HEK293 (cell line): ENCODE measurements at regions not wholly inside any gene's neighbourhood (a gene's known extent, or its start where the extent isn't known, plus 50 kb on each side); places are given as distances from the start of the nearest gene placed in this dataset.

Source experiments
- CTCF ChIA-PET: fragments of 350-600 bp; formaldehyde crosslinking; extraction: SDS; loops from one replicate; lab custom pipeline; 2021; ENCODE audit warnings: antibody characterized with exemption; lab: Yijun Ruan, JAX
- POLR2A ChIA-PET: fragments of 300-600 bp; formaldehyde crosslinking; extraction: SDS; loops from one replicate; lab custom pipeline; 2020; ENCODE audit warnings: antibody characterized with exemption, inconsistent platforms; lab: Yijun Ruan, JAX
- H3K27ac ChIP-seq: fragments of 200-500 bp; sonication (Bioruptor generic); 2 replicates; pipeline ENCODE4 v1.5.1; 2014; ENCODE audit warnings: low read depth, low read length, control low read depth, inconsistent platforms; ENCODE audit errors: extremely low read depth
- H3K36me3 ChIP-seq, 2 experiments: fragments of 200-500 bp in 1 of 2; sonication (Bioruptor generic) in 1 of 2; 1 replicate in 1 of 2; 2 replicates in 1 of 2; pipeline ENCODE4 v1.5.1; 2014 to 2017; ENCODE audit warnings: inconsistent platforms in 2 of 2, low read length in 2 of 2; ENCODE audit not compliant: control insufficient read depth in 2 of 2, insufficient read depth in 1 of 2
- H3K4me1 ChIP-seq: fragments of 200-500 bp; sonication (Bioruptor generic); 2 replicates; pipeline ENCODE4 v1.5.1; 2014; ENCODE audit warnings: mild to moderate bottlenecking, low read length, inconsistent platforms; ENCODE audit not compliant: control insufficient read depth, insufficient read depth
- H3K4me3 ChIP-seq: 2 replicates; pipeline ENCODE4 v1.5.1; 2011; ENCODE audit warnings: low read depth, mild to moderate bottlenecking, control low read depth, low read length, moderate library complexity
- H3K9me3 ChIP-seq: fragments of 200-500 bp; sonication (Bioruptor generic); 2 replicates; pipeline ENCODE4 v1.5.1; 2014; ENCODE audit warnings: low read depth, low read length, inconsistent platforms; ENCODE audit not compliant: control insufficient read depth, insufficient read depth
- EGR2 ChIP-seq: fragments of 450-650 bp; formaldehyde crosslinking; IDR thresholded peaks from 2 replicates; pipeline ENCODE4 v1.5.1; 2016; ENCODE audit warnings: low read depth, missing biosample characterization, missing genetic modification characterization
- GLI2 ChIP-seq: fragments of 450-650 bp; formaldehyde crosslinking; IDR thresholded peaks from 2 replicates; pipeline ENCODE4; 2017; ENCODE audit warnings: missing biosample characterization, missing genetic modification characterization, low read depth, borderline replicate concordance
- HOXD13 ChIP-seq: sonication (generic); formaldehyde crosslinking; IDR thresholded peaks from 2 replicates; pipeline ENCODE4 v1.8.0; 2022; ENCODE audit warnings: missing genetic modification reagents, borderline replicate concordance
- KLF10 ChIP-seq: fragments of 450-650 bp; IDR thresholded peaks from 2 replicates; pipeline ENCODE4 v1.5.1; 2018; ENCODE audit warnings: missing biosample characterization, mild to moderate bottlenecking, missing genetic modification characterization
- KLF17 ChIP-seq: fragments of 450-650 bp; formaldehyde crosslinking; IDR thresholded peaks from 2 replicates; pipeline ENCODE4 v1.5.1; 2016; ENCODE audit warnings: missing biosample characterization, missing genetic modification characterization
- KLF7 ChIP-seq: fragments of 450-650 bp; formaldehyde crosslinking; IDR thresholded peaks from 2 replicates; pipeline ENCODE4 v1.5.1; 2016; ENCODE audit warnings: missing biosample characterization, missing genetic modification characterization, borderline replicate concordance
- OVOL3 ChIP-seq: fragments of 450-650 bp; formaldehyde crosslinking; IDR thresholded peaks from 2 replicates; pipeline ENCODE4 v1.5.1; 2016; ENCODE audit warnings: missing biosample characterization, missing genetic modification characterization
- SP2 ChIP-seq: fragments of 450-650 bp; formaldehyde crosslinking; IDR thresholded peaks from 2 replicates; pipeline ENCODE4 v1.5.1; 2016; ENCODE audit warnings: missing biosample characterization, missing genetic modification characterization
- YY1 ChIP-seq: fragments of 450-650 bp; formaldehyde crosslinking; IDR thresholded peaks from 2 replicates; pipeline ENCODE4 v1.5.1; 2018; ENCODE audit warnings: missing biosample characterization, missing genetic modification characterization
- ZBTB1 ChIP-seq: fragments of 450-650 bp; formaldehyde crosslinking; IDR thresholded peaks from 2 replicates; pipeline ENCODE4 v1.5.1; 2016; ENCODE audit warnings: missing biosample characterization, missing genetic modification characterization
- ZBTB20 ChIP-seq: fragments of 450-650 bp; formaldehyde crosslinking; IDR thresholded peaks from 2 replicates; pipeline ENCODE4 v1.5.1; 2016; ENCODE audit warnings: missing biosample characterization, missing genetic modification characterization
- ZBTB44 ChIP-seq: fragments of 450-650 bp; IDR thresholded peaks from 2 replicates; pipeline ENCODE4 v1.5.1; 2018; ENCODE audit warnings: missing biosample characterization, mild to moderate bottlenecking, missing genetic modification characterization
- ZBTB6 ChIP-seq: fragments of 450-650 bp; formaldehyde crosslinking; IDR thresholded peaks from 2 replicates; pipeline ENCODE4 v1.5.1; 2017; ENCODE audit warnings: missing biosample characterization, missing genetic modification characterization
- ZIC2 ChIP-seq: fragments of 450-650 bp; formaldehyde crosslinking; IDR thresholded peaks from 2 replicates; pipeline ENCODE4 v1.5.1; 2016; ENCODE audit warnings: missing biosample characterization, missing genetic modification characterization
- ZNF121 ChIP-seq: fragments of 450-650 bp; formaldehyde crosslinking; IDR thresholded peaks from 2 replicates; pipeline ENCODE4 v1.5.1; 2016; ENCODE audit warnings: missing biosample characterization, missing genetic modification characterization
- ZNF169 ChIP-seq: fragments of 450-650 bp; formaldehyde crosslinking; IDR thresholded peaks from 2 replicates; pipeline ENCODE4 v1.5.1; 2016; ENCODE audit warnings: missing biosample characterization, missing genetic modification characterization
- ZNF19 ChIP-seq: fragments of 450-650 bp; formaldehyde crosslinking; IDR thresholded peaks from 2 replicates; pipeline ENCODE4; 2016; ENCODE audit warnings: missing biosample characterization, missing genetic modification characterization, low read depth
- ZNF394 ChIP-seq: fragments of 450-650 bp; formaldehyde crosslinking; IDR thresholded peaks from 2 replicates; pipeline ENCODE4 v1.5.1; 2016; ENCODE audit warnings: missing biosample characterization, missing genetic modification characterization, mild to moderate bottlenecking, moderate library complexity, borderline replicate concordance
- ZNF416 ChIP-seq: fragments of 450-650 bp; formaldehyde crosslinking; IDR thresholded peaks from 2 replicates; pipeline ENCODE4 v1.5.1; 2016; ENCODE audit warnings: missing biosample characterization, missing genetic modification characterization
- ZNF433 ChIP-seq: fragments of 450-650 bp; formaldehyde crosslinking; IDR thresholded peaks from 2 replicates; pipeline ENCODE4 v1.5.1; 2016; ENCODE audit warnings: missing biosample characterization, missing genetic modification characterization, low read depth
- ZNF473 ChIP-seq: fragments of 450-650 bp; formaldehyde crosslinking; IDR thresholded peaks from 2 replicates; pipeline ENCODE4 v1.5.1; 2017; ENCODE audit warnings: missing biosample characterization, missing genetic modification characterization
- ZNF596 ChIP-seq: fragments of 450-650 bp; IDR thresholded peaks from 2 replicates; pipeline ENCODE4 v1.5.0; 2018; ENCODE audit warnings: missing biosample characterization, mild to moderate bottlenecking, missing genetic modification characterization, moderate library complexity
- ZNF629 ChIP-seq: fragments of 450-650 bp; formaldehyde crosslinking; IDR thresholded peaks from 2 replicates; pipeline ENCODE4 v1.5.1; 2017; ENCODE audit warnings: missing biosample characterization, missing genetic modification characterization
- ZNF654 ChIP-seq: fragments of 450-650 bp; formaldehyde crosslinking; IDR thresholded peaks from 2 replicates; pipeline ENCODE4 v1.5.1; 2016; ENCODE audit warnings: low read depth, missing biosample characterization, missing genetic modification characterization
- ZNF701 ChIP-seq: fragments of 450-650 bp; formaldehyde crosslinking; IDR thresholded peaks from 2 replicates; pipeline ENCODE4 v1.5.1; 2016; ENCODE audit warnings: missing biosample characterization, missing genetic modification characterization
- ZNF76 ChIP-seq: fragments of 450-650 bp; formaldehyde crosslinking; IDR thresholded peaks from 2 replicates; pipeline ENCODE4; 2016; ENCODE audit warnings: low read depth, missing biosample characterization, missing genetic modification characterization, borderline replicate concordance
- ZNF776 ChIP-seq: fragments of 450-650 bp; formaldehyde crosslinking; IDR thresholded peaks from 2 replicates; pipeline ENCODE4 v1.5.0; 2017; ENCODE audit warnings: missing biosample characterization, missing genetic modification characterization, borderline replicate concordance
- ZNF830 ChIP-seq: fragments of 450-650 bp; IDR thresholded peaks from 2 replicates; pipeline ENCODE4 v1.5.0; 2018; ENCODE audit warnings: missing biosample characterization, missing genetic modification characterization, low read depth, mild to moderate bottlenecking, moderate library complexity
- ZSCAN18 ChIP-seq: fragments of 450-650 bp; formaldehyde crosslinking; IDR thresholded peaks from 2 replicates; pipeline ENCODE4 v1.5.1; 2016; ENCODE audit warnings: missing biosample characterization, missing genetic modification characterization

- peak; percentile 46; the same call in 1 of the 2 replicates for TF ChIP-seq EGR2 (tag by site-specific recombination)
- TF ChIP-seq ZNF629 = no peak
- no peak for TF ChIP-seq GLI2 (tag by site-specific recombination)
- no peak for TF ChIP-seq ZNF701 (tag by site-specific recombination)
- TF ChIP-seq SP2 (tag by site-specific recombination) = no peak
- no peak overlapping the region for H3K4me3 ChIP-seq
- no peaks in the 10 kb centered on the region for H3K36me3 ChIP-seq
- no peak overlapping the region for H3K27ac ChIP-seq
- H3K9me3 ChIP-seq = no peaks in the 10 kb centered on the region
- H3K4me1 ChIP-seq = no peaks in the 10 kb centered on the region
- ChIA-PET CTCF (no interaction called here), POLR2A (no interaction called here)
Observed at GRCh38 chr17:71753070-71753469, 367.8 kb upstream of the SOX9 start.

GRCh38 chr17:71757156-71757555 lies 363.7 kb upstream of the SOX9 start:
- no peaks in the 10 kb centered on the region for H3K9me3 ChIP-seq
- no peaks in the 10 kb centered on the region for H3K36me3 ChIP-seq
- TF ChIP-seq ZBTB1 (no peak), KLF7 (tag by site-specific recombination) (no peak), HOXD13 (CRISPR knock-in tag) (no peak), ZNF121 (no peak), ZSCAN18 (tag by site-specific recombination) (no peak), OVOL3 (tag by site-specific recombination) (no peak), ZNF416 (tag by site-specific recombination) (no peak), ZNF433 (tag by site-specific recombination) (no peak), ZNF830 (no peak), ZIC2 (no peak), KLF10 (tag by site-specific recombination) (no peak), YY1 (tag by site-specific recombination) (no peak), ZNF473 (tag by site-specific recombination) (no peak), ZNF76 (no peak), ZNF654 (no peak), ZNF169 (tag by site-specific recombination) (no peak), ZBTB6 (tag by site-specific recombination) (no peak)
- H3K27ac ChIP-seq = no peak overlapping the region
- no peaks in the 10 kb centered on the region for H3K4me1 ChIP-seq
- CTCF ChIA-PET = interaction anchor here (0.9 kb wide), 1 partner anchor 125 kb away, joined by 4 read pairs; no protein-coding TSS in a partner anchor
- POLR2A ChIA-PET = no interaction called here
- no peak overlapping the region for H3K4me3 ChIP-seq

- CTCF ChIA-PET = interaction anchor here (0.9 kb wide), 1 partner anchor 126 kb away, joined by 4 read pairs; no protein-coding TSS in a partner anchor
- Histone ChIP-seq H3K27ac (no peak overlapping the region), H3K4me1 (no peaks in the 10 kb centered on the region), H3K36me3 (no peaks in the 10 kb centered on the region), H3K9me3 (no peaks in the 10 kb centered on the region), H3K4me3 (no peak overlapping the region)
- POLR2A ChIA-PET = no interaction called here
- TF ChIP-seq ZBTB44 (tag by site-specific recombination) = no peak
- TF ChIP-seq ZNF394 (tag by site-specific recombination) = no peak
- TF ChIP-seq GLI2 (tag by site-specific recombination) = no peak
- TF ChIP-seq ZNF776 (tag by site-specific recombination) = no peak
- TF ChIP-seq ZNF76 = no peak
- no peak for TF ChIP-seq ZBTB20
- no peak for TF ChIP-seq ZNF19
- TF ChIP-seq ZNF596 (tag by site-specific recombination) = no peak
- no peak for TF ChIP-seq KLF17
- TF ChIP-seq, all 188 proteins: peak for 0
Observed at GRCh38 chr17:71757956-71758355, 362.9 kb upstream of the SOX9 start.
